Osteocyte (in vitro differentiated cells): ENCODE measurements at regions not wholly inside any gene's neighbourhood (a gene's known extent, or its start where the extent isn't known, plus 50 kb on each side); places are given as distances from the start of the nearest gene placed in this dataset.

Source experiments
- DNase-seq: peaks from one replicate; pipeline ENCODE4 v3.0.0; 2021; ENCODE audit warnings: mixed read lengths; ENCODE audit not compliant: unreplicated experiment; ENCODE audit errors: extremely low spot score
- H3K27ac Mint-ChIP-seq: one replicate; pipeline ENCODE4 v1.8.0; 2021; ENCODE audit warnings: mild to moderate bottlenecking, mixed read lengths; ENCODE audit not compliant: unreplicated experiment
- H3K27me3 Mint-ChIP-seq: one replicate; pipeline ENCODE4 v1.8.0; 2021; ENCODE audit warnings: mixed read lengths; ENCODE audit not compliant: unreplicated experiment
- H3K36me3 Mint-ChIP-seq: one replicate; pipeline ENCODE4 v1.8.0; 2021; ENCODE audit warnings: mixed read lengths; ENCODE audit not compliant: unreplicated experiment
- H3K4me1 Mint-ChIP-seq: one replicate; pipeline ENCODE4 v1.8.0; 2021; ENCODE audit warnings: mixed read lengths; ENCODE audit not compliant: unreplicated experiment
- H3K4me3 Mint-ChIP-seq: one replicate; pipeline ENCODE4 v1.8.0; 2021; ENCODE audit warnings: mild to moderate bottlenecking, moderate library complexity, mixed read lengths; ENCODE audit not compliant: unreplicated experiment
- H3K9me3 Mint-ChIP-seq: one replicate; pipeline ENCODE4 v1.8.0; 2021; ENCODE audit warnings: mixed read lengths; ENCODE audit not compliant: unreplicated experiment
- TF ChIP-seq, protein P1 (sequence below): fragments of 200-600 bp; sonication (generic); IDR thresholded peaks from 2 replicates; pipeline ENCODE4 v1.5.0; 2021; ENCODE audit warnings: antibody characterized with exemption, mild to moderate bottlenecking, moderate library complexity

DNA sequence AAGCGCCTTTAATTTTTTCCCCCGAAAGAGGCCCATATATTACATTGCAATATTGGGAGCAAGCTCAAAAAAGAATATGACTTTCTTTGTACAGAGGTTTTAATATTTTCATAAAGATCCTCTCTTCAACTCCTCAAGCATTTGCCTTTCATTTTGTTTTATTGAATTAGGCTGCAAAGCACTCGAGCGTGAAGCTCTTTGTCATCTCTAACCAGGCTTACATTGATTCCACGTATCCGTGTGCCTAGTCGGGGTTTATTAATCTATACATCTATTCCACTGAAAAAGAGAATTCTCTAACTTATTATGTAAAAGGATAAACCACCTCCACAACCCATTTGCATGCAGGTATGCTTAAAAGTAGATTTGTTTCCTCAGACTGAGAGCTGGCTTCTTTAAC lies 234.8 kb upstream of the TMPO start:
- no peak overlapping the region for H3K27ac Mint-ChIP-seq
- H3K27me3 Mint-ChIP-seq: peaks cover 10% of the 10 kb centered on the region
- no peaks in the 10 kb centered on the region for H3K9me3 Mint-ChIP-seq
- H3K4me3 Mint-ChIP-seq: no peak overlapping the region
- H3K4me1 Mint-ChIP-seq: no peaks in the 10 kb centered on the region
- TF ChIP-seq, protein P1, sequence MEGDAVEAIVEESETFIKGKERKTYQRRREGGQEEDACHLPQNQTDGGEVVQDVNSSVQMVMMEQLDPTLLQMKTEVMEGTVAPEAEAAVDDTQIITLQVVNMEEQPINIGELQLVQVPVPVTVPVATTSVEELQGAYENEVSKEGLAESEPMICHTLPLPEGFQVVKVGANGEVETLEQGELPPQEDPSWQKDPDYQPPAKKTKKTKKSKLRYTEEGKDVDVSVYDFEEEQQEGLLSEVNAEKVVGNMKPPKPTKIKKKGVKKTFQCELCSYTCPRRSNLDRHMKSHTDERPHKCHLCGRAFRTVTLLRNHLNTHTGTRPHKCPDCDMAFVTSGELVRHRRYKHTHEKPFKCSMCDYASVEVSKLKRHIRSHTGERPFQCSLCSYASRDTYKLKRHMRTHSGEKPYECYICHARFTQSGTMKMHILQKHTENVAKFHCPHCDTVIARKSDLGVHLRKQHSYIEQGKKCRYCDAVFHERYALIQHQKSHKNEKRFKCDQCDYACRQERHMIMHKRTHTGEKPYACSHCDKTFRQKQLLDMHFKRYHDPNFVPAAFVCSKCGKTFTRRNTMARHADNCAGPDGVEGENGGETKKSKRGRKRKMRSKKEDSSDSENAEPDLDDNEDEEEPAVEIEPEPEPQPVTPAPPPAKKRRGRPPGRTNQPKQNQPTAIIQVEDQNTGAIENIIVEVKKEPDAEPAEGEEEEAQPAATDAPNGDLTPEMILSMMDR: no peak
- DNase-seq: no peak
- no peaks in the 10 kb centered on the region for H3K36me3 Mint-ChIP-seq

GRCh38 chr12:98291828-98292227 lies 223.6 kb upstream of the TMPO start:
- H3K27me3 Mint-ChIP-seq: peaks cover 36% of the 10 kb centered on the region
- H3K27ac Mint-ChIP-seq: no peak overlapping the region
- DNase-seq: no peak
- H3K36me3 Mint-ChIP-seq: no peaks in the 10 kb centered on the region
- TF ChIP-seq, protein P1: no peak
- no peak overlapping the region for H3K4me3 Mint-ChIP-seq
- no peaks in the 10 kb centered on the region for H3K9me3 Mint-ChIP-seq
- H3K4me1 Mint-ChIP-seq: peaks cover 1% of the 10 kb centered on the region

- Mint-ChIP-seq H3K27me3 (peaks cover 24% of the 10 kb centered on the region), H3K27ac (no peak overlapping the region), H3K36me3 (no peaks in the 10 kb centered on the region), H3K9me3 (no peaks in the 10 kb centered on the region), H3K4me3 (no peak overlapping the region), H3K4me1 (peaks cover 1% of the 10 kb centered on the region)
- no peak for DNase-seq
- TF ChIP-seq, protein P1: no peak
Measured at GRCh38 chr12:98294051-98294805, 221.2 kb upstream of the TMPO start.

DNA sequence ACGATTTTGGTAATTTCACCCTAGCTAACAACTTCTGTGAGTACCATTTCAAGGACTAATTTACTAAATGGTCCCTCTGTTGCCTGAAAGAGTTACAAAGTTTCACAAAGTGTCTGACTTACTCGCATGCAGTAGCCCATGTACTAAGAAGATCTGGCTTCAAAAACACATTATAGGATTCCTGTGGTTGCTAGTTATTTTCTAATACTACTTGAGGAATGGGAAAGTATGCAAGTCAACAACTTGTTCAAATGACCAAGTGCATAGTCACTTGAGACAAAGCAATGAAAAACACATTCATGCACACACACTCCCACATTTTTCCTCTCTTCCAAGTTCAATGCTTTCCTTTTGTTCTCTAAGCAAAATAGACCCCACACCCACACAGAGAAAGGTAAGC lies 219.7 kb upstream of the TMPO start:
- peaks cover 1% of the 10 kb centered on the region for H3K4me1 Mint-ChIP-seq
- no peaks in the 10 kb centered on the region for H3K36me3 Mint-ChIP-seq
- H3K4me3 Mint-ChIP-seq: no peak overlapping the region
- H3K27ac Mint-ChIP-seq: no peak overlapping the region
- H3K27me3 Mint-ChIP-seq: peaks cover 15% of the 10 kb centered on the region
- DNase-seq: no peak
- H3K9me3 Mint-ChIP-seq: no peaks in the 10 kb centered on the region
- TF ChIP-seq, protein P1: no peak

GRCh38 chr12:98296462-98297079 lies 218.8 kb upstream of the TMPO start:
- Mint-ChIP-seq H3K36me3 (no peaks in the 10 kb centered on the region), H3K27ac (no peak overlapping the region), H3K27me3 (peaks cover 10% of the 10 kb centered on the region), H3K9me3 (no peaks in the 10 kb centered on the region), H3K4me3 (no peak overlapping the region), H3K4me1 (peaks cover 1% of the 10 kb centered on the region)
- TF ChIP-seq, protein P1: no peak
- no peak for DNase-seq
